K562 (cell line): ENCODE measurements at regions not wholly inside any gene's neighbourhood (a gene's known extent, or its start where the extent isn't known, plus 50 kb on each side); places are given as distances from the start of the nearest gene placed in this dataset.

Experiments
- ATAC-seq: fragments of 200-7000 bp; cut with Tn5 transposase; 3 replicates; pipeline ENCODE4 v1.9.1; 2020; ENCODE audit warnings: moderate library complexity
- BruUV-seq: library from RNA; stranded (reverse); fragments of 400-500 nt; replicated peaks from 2 replicates; lab custom pipeline; 2021; lab: Mats Ljungman, UMichigan
- CTCF ChIA-PET: fragments of 300-600 bp; formaldehyde crosslinking; extraction: SDS; loops from one replicate; lab custom pipeline; 2021; ENCODE audit warnings: low intra/inter-chr PET ratio; lab: Yijun Ruan, JAX
- POLR2A ChIA-PET: fragments of 300-600, 350-650 bp; sonication (Branson Sonifier 250); formaldehyde crosslinking; extraction: SDS; loops from one replicate; lab custom pipeline; 2021; ENCODE audit warnings: antibody characterized with exemption, inconsistent platforms; lab: Yijun Ruan, JAX
- DNase-seq, 4 experiments: peaks; one replicate each; pipeline versions ENCODE4 v3.0.0 to v3.0.0-alpha.2; 2011 to 2018; ENCODE audit warnings: low spot score in 3 of 4, mixed read lengths in 3 of 4; ENCODE audit errors: extremely low read depth in 1 of 4
- FAIRE-seq: peaks from 2 replicates; lab custom pipeline; 2011; peaks lifted over from hg19 to GRCh38; lab: Jason Lieb, UNC
- H2AFZ ChIP-seq: 2 replicates; pipeline ENCODE4 v1.6.0; 2011; ENCODE audit warnings: low read depth, low read length, control low read depth, inconsistent platforms
- H3K27ac ChIP-seq: fragments of 200-600 bp; 3 replicates; pipeline ENCODE4 v1.8.0; 2011; ENCODE audit warnings: low read depth, mild to moderate bottlenecking, control low read depth, inconsistent platforms, low read length, moderate library complexity, mixed read lengths; ENCODE audit errors: extremely low read depth
- H3K27me3 ChIP-seq, 2 experiments: fragments of 300-600 bp in 1 of 2; 2 replicates in 1 of 2; 3 replicates in 1 of 2; pipeline versions ENCODE4 v1.6.0 to v1.8.0; 2011; ENCODE audit warnings: inconsistent platforms in 2 of 2, low read length in 2 of 2, mild to moderate bottlenecking in 1 of 2, mixed read lengths in 1 of 2, moderate library complexity in 1 of 2; ENCODE audit not compliant: control insufficient read depth in 2 of 2, insufficient read depth in 2 of 2
- H3K36me3 ChIP-seq: fragments of 300-600 bp; 3 replicates; pipeline ENCODE4 v1.8.0; 2011; ENCODE audit warnings: mild to moderate bottlenecking, low read length, inconsistent platforms; ENCODE audit not compliant: control insufficient read depth, insufficient read depth
- H3K4me1 ChIP-seq, 2 experiments: fragments of 200-600 bp in 1 of 2; replicated peaks in 1 of 2; 2 replicates in 1 of 2; 3 replicates in 1 of 2; pipeline versions ENCODE4 v1.5.1 to v1.8.0; 2011; ENCODE audit warnings: inconsistent platforms in 2 of 2, low read length in 2 of 2, mild to moderate bottlenecking in 1 of 2, mixed read lengths in 1 of 2, moderate library complexity in 1 of 2; ENCODE audit not compliant: control insufficient read depth in 2 of 2, insufficient read depth in 2 of 2
- H3K4me2 ChIP-seq: 2 replicates; pipeline ENCODE4 v1.6.1; 2011; ENCODE audit warnings: low read length, control low read depth, inconsistent platforms, mixed read lengths; ENCODE audit not compliant: insufficient read depth
- H3K4me3 ChIP-seq: fragments of 200-600 bp; sonication (generic), shearing (Covaris generic); 2 replicates; pipeline ENCODE4 v1.5.1; 2016; ENCODE audit warnings: control low read depth, inconsistent platforms
- H3K79me2 ChIP-seq: fragments of 200-600 bp; 3 replicates; pipeline ENCODE4 v1.8.0; 2011; ENCODE audit warnings: low read length, inconsistent platforms; ENCODE audit not compliant: control insufficient read depth, insufficient read depth
- H3K9ac ChIP-seq, 2 experiments: 2 replicates each; pipeline versions ENCODE4 v1.6.0 to v1.6.1; 2011; ENCODE audit warnings: low read depth in 2 of 2, low read length in 2 of 2, control low read depth in 1 of 2, inconsistent platforms in 1 of 2, mild to moderate bottlenecking in 1 of 2, mixed read lengths in 1 of 2; ENCODE audit not compliant: insufficient read depth in 1 of 2
- H3K9me1 ChIP-seq: one replicate; pipeline ENCODE4 v1.6.0; 2011; ENCODE audit warnings: inconsistent platforms, mild to moderate bottlenecking, low read length, moderate library complexity; ENCODE audit not compliant: control insufficient read depth, insufficient read depth
- H3K9me3 ChIP-seq: replicated peaks from 2 replicates; pipeline ENCODE4 v1.5.1; 2011; ENCODE audit warnings: low read depth, low read length, inconsistent platforms; ENCODE audit not compliant: control insufficient read depth, insufficient read depth
- H4K20me1 ChIP-seq: replicated peaks from 2 replicates; pipeline ENCODE4 v1.6.1; 2011; ENCODE audit warnings: low read length, inconsistent platforms, mixed read lengths; ENCODE audit not compliant: control insufficient read depth, insufficient read depth
- HEY1 ChIP-seq: fragments of 250-450 bp; sonication (Bioruptor Pico); IDR thresholded peaks from 2 replicates; pipeline ENCODE4 v1.5.0; 2020; ENCODE audit warnings: mild to moderate bottlenecking, moderate library complexity, borderline replicate concordance
- KDM4B ChIP-seq, 2 experiments: fragments of 450-650 bp in 1 of 2; sonication (generic) in 1 of 2; IDR thresholded peaks; 2 replicates each; pipeline ENCODE4 v1.6.1; 2016 to 2017; ENCODE audit warnings: borderline replicate concordance in 2 of 2, antibody characterized with exemption in 1 of 2, low read depth in 1 of 2, mild to moderate bottlenecking in 1 of 2
- KLF6 ChIP-seq: fragments of 250-450 bp; sonication (Bioruptor Pico); IDR thresholded peaks from 2 replicates; pipeline ENCODE4 v1.4.0; 2020; ENCODE audit warnings: mild to moderate bottlenecking, moderate library complexity, borderline replicate concordance
- POU5F1 ChIP-seq: fragments of 150-350 bp; IDR thresholded peaks from 2 replicates; pipeline ENCODE4 v1.6.1; 2014; ENCODE audit warnings: borderline replicate concordance, low read length, low read depth, mild to moderate bottlenecking; ENCODE audit not compliant: partially characterized antibody
- RBM39 ChIP-seq: fragments of 200-400 bp; formaldehyde crosslinking; optimal IDR thresholded peaks from 2 replicates; pipeline ENCODE3; 2018; ENCODE audit warnings: low read depth, low read length
- ZNF347 ChIP-seq: fragments of 450-650 bp; formaldehyde crosslinking; IDR thresholded peaks from 2 replicates; pipeline ENCODE4 v1.4.0; 2020; ENCODE audit warnings: low read depth, mild to moderate bottlenecking, moderate library complexity
- ZNF41 ChIP-seq: fragments of 250-450 bp; sonication (Bioruptor Pico); conservative IDR thresholded peaks from 2 replicates; pipeline ENCODE4 v1.4.0; 2020; ENCODE audit warnings: mild to moderate bottlenecking
- ZNF780A ChIP-seq: fragments of 250-450 bp; sonication (Bioruptor Pico); IDR thresholded peaks from 2 replicates; pipeline ENCODE4 v1.5.0; 2021; ENCODE audit warnings: mild to moderate bottlenecking
- WGBS: fragments of 100-300 bp; shearing (Covaris generic); methylation state at CpG from one replicate; pipeline ENCODE4 v1.1.6; 2016; ENCODE audit warnings: low coverage, mixed read lengths; ENCODE audit not compliant: insufficient coverage; ENCODE audit errors: missing lambda C conversion rate; 5-methylcytosine and 5-hydroxymethylcytosine counted together
- in situ Hi-C: fragments of 300-500 bp; cut with MboI; formaldehyde crosslinking; loops from 4 replicates; pipeline ENCODE4 v1.15.0; 2018; ENCODE audit warnings: inconsistent platforms, mixed read lengths
- intact Hi-C: fragments of 100-400 bp; cut with micrococcal nuclease; formaldehyde crosslinking; loops from 2 replicates; pipeline ENCODE4 v1.14.2; 2022
- TF ChIP-seq, protein P1 (sequence below): sonication (generic); formaldehyde crosslinking; IDR thresholded peaks from 2 replicates; pipeline ENCODE4 v1.8.0; 2022; ENCODE audit warnings: mild to moderate bottlenecking, missing genetic modification reagents
- TF ChIP-seq, protein P2 (sequence below): fragments of 250-450 bp; sonication (Bioruptor Pico); IDR thresholded peaks from 2 replicates; pipeline ENCODE4 v1.8.0; 2021; ENCODE audit warnings: moderate library complexity, mild to moderate bottlenecking, inconsistent platforms

- in situ Hi-C loops = no loop called here
- FAIRE-seq = no peak
- no peak overlapping the region for H3K9ac ChIP-seq
- POLR2A ChIA-PET = no interaction called here
- H2AFZ ChIP-seq = no peak overlapping the region
- ATAC-seq = no peak
- no peaks in the 10 kb centered on the region for H3K9me1 ChIP-seq
- no peaks in the 10 kb centered on the region for H3K27me3 ChIP-seq
- CTCF ChIA-PET = no interaction called here
- TF ChIP-seq, protein P1, sequence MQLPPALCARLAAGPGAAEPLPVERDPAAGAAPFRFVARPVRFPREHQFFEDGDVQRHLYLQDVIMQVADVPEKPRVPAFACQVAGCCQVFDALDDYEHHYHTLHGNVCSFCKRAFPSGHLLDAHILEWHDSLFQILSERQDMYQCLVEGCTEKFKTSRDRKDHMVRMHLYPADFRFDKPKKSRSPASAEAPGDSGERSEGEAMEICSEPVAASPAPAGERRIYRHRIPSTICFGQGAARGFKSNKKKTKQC (CRISPR knock-in tag) = no peak
- TF ChIP-seq ZNF347 = no peak
- no peak for TF ChIP-seq RBM39
- H3K4me2 ChIP-seq = no peak overlapping the region
- no peaks in the 10 kb centered on the region for H4K20me1 ChIP-seq
- H3K79me2 ChIP-seq = no peaks in the 10 kb centered on the region
- no peak for DNase-seq
- H3K27ac ChIP-seq = no peak overlapping the region
- H3K4me1 ChIP-seq = no peaks in the 10 kb centered on the region
- no peaks in the 10 kb centered on the region for H3K36me3 ChIP-seq
- no peaks in the 10 kb centered on the region for H3K9me3 ChIP-seq
- no peak overlapping the region for H3K4me3 ChIP-seq
- 0% methylated on average over 3 of the region's 3 CpGs for WGBS
- no TSS peak for BruUV-seq
- intact Hi-C loops = no loop called here
Measured at GRCh38 chr11:24163146-24163545, 333.7 kb upstream of the LUZP2 start.

DNA sequence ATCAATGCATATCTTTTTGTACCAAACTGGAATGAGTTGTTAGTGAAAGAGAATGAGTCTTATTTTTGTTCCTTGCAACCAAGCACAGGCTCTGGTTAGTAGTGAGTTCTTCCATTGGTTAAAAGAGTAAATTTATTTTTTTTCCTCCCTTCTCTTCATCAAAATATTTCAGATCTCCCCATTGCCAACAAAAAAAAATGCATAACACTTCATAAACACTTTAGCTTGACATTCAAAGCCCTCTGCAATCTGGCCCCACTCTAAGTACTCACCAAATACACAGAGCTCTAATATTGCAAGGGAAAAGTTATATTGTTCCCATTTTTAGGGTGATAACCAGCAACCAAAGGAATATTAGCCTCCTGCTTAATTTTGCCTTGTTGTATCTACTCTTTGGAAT lies 333.0 kb upstream of the LUZP2 start:
- H2AFZ ChIP-seq = no peak overlapping the region
- no peak overlapping the region for H3K4me2 ChIP-seq
- FAIRE-seq (no peak), ATAC-seq (no peak), DNase-seq (no peak)
- intact Hi-C loops = no loop called here
- no peaks in the 10 kb centered on the region for H3K79me2 ChIP-seq
- no peaks in the 10 kb centered on the region for H3K36me3 ChIP-seq
- CTCF ChIA-PET = no interaction called here
- no peaks in the 10 kb centered on the region for H3K9me1 ChIP-seq
- no peaks in the 10 kb centered on the region for H3K27me3 ChIP-seq
- in situ Hi-C loops = no loop called here
- H3K4me1 ChIP-seq = no peaks in the 10 kb centered on the region
- TF ChIP-seq ZNF41 (no peak), HEY1 (CRISPR knock-in tag) (no peak), KLF6 (no peak), KDM4B (IDR thresholded peaks at IDR 0.05; ENCODE audit: borderline replicate concordance in 2 of 2, low read depth in 1 of 2) (no peak), ZNF780A (CRISPR knock-in tag) (no peak), POU5F1 (no peak)
- TF ChIP-seq, protein P2, sequence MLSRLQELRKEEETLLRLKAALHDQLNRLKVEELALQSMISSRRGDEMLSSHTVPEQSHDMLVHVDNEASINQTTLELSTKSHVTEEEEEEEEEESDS (CRISPR knock-in tag) = no peak
- no peak overlapping the region for H3K4me3 ChIP-seq
- H3K27ac ChIP-seq = no peak overlapping the region
- H4K20me1 ChIP-seq = no peaks in the 10 kb centered on the region
- POLR2A ChIA-PET = no interaction called here
- no peak overlapping the region for H3K9ac ChIP-seq
- BruUV-seq = no TSS peak
- no peaks in the 10 kb centered on the region for H3K9me3 ChIP-seq
